GM12864 (cell line): ENCODE measurements at regions not wholly inside any gene's neighbourhood (a gene's known extent, or its start where the extent isn't known, plus 50 kb on each side); places are given as distances from the start of the nearest gene placed in this dataset.

Source experiments
- DNase-seq: peaks from one replicate; pipeline ENCODE4 v3.0.0-alpha.2; 2011; ENCODE audit warnings: low read depth
- H3K4me3 ChIP-seq: 2 replicates; pipeline ENCODE4 v1.5.1; 2011; ENCODE audit warnings: mild to moderate bottlenecking, low read depth, low read length, control low read depth
- CTCF ChIP-seq: IDR thresholded peaks from 2 replicates; pipeline ENCODE4 v1.5.1; 2011; ENCODE audit warnings: low read depth, mild to moderate bottlenecking, moderate library complexity, low read length, control low read depth, inconsistent platforms; ENCODE audit errors: missing control alignments

- H3K4me3 ChIP-seq, result no peak overlapping the region
- DNase-seq, result no peak
- no peak for TF ChIP-seq CTCF
Measured at GRCh38 chr4:115437739-115438138, 324.3 kb upstream of the NDST4 start.

- TF ChIP-seq CTCF, result no peak
- no peak for DNase-seq
- no peak overlapping the region for H3K4me3 ChIP-seq
Measured at GRCh38 chr4:115433491-115433890, 320.1 kb upstream of the NDST4 start.

- no peak for TF ChIP-seq CTCF
- no peak for DNase-seq
Measured at GRCh38 chr4:115430024-115430423, 316.6 kb upstream of the NDST4 start.

GRCh38 chr4:115428455-115428854 is 315.0 kb upstream of the NDST4 start:
- no peak for TF ChIP-seq CTCF
- H3K4me3 ChIP-seq, result no peak overlapping the region
- no peak for DNase-seq

More at GRCh38 chr4:115430024-115430423, 316.6 kb upstream of the NDST4 start:
- H3K4me3 ChIP-seq, result no peak overlapping the region

GRCh38 chr4:115424852-115425251 is 311.4 kb upstream of the NDST4 start:
- no peak for TF ChIP-seq CTCF
- no peak for DNase-seq
- H3K4me3 ChIP-seq, result no peak overlapping the region

GRCh38 chr4:115418635-115419396 is 305.4 kb upstream of the NDST4 start:
- H3K4me3 ChIP-seq, result no peak overlapping the region
- DNase-seq, result no peak
- no peak for TF ChIP-seq CTCF

- no peak for DNase-seq
- H3K4me3 ChIP-seq, result no peak overlapping the region
- no peak for TF ChIP-seq CTCF
Measured at GRCh38 chr4:115396034-115396433, 282.6 kb upstream of the NDST4 start.
